ENCODE measurements at regions not wholly inside any gene's neighbourhood (a gene's known extent, or its start where the extent isn't known, plus 50 kb on each side); places are given as distances from the start of the nearest gene placed in this dataset.
A peak's percentile ranks its signal among the peaks of the same experiment; 100 is the strongest.

DNA sequence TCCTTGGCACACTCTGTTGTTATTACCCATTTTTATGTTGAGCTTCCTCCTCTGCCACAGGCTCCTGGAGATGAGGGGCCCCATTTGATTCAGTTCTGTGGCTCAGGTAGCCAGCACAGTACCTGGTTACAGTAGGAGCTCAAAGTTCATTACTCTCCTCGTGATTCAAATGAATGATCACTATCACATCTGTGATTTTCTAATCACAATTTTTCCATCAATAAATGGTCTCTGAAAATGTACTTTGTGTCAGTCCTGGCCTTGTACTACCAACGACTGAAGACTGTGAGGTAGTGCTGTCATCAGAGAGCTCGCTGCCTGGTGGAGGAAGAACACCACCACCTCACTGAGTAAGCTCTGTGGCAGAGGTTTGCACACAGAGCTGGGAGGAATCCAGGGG is 106.8 kb upstream of the JUN start:
- DNase-seq (ENCODE audit: low read depth) = no peak

DNA sequence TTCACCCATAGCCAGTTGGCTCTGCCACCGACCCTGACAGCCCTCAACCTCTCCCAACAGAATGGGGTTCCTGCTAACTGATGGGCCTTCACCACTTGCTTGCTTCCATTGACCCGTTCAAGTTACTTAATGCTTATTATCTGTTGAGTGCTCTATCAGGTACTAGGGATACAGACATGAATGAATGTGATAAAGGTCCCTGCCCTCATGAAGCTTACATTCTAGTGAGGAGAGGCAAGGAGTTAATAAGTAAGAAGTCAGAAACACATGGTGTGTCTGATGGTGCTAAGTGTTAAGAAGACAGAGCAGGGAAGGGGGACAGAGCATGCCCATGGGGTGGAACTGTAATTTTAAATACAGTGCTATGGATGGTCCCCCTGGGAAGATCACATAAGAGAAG is 107.5 kb upstream of the JUN start:
- DNase-seq (ENCODE audit: low read depth) = no peak

DNA sequence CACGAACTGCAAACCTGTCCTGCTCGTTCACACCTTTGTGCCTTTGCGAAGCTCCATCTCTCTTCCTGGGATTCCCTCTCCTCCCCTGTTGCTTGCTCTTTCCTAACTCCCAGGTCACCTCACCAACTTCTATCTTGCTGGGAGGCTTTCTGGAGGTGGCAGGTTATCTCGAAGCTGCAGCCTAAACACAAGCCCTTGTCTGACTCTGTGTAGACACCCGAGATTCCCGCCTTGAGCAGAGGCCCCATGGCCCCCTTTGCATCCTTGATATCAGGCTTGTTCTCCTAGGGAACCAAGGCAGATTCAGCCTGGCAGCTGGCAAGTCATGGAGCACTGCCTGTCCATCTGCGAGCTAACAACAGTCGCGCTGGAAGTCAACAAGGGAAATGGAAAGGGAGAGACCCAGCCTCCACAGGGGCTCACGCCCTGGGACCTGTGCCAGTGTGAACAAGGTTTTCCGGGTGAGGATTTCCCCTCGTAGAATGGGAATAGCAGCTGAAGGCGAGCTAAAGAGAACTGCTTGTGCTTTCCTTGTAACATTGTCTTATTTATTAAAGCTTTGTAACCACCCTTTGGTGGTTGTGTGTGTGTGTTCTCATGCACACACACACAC is 109.5 kb upstream of the JUN start:
- DNase-seq (ENCODE audit: low read depth) = no peak

DNA sequence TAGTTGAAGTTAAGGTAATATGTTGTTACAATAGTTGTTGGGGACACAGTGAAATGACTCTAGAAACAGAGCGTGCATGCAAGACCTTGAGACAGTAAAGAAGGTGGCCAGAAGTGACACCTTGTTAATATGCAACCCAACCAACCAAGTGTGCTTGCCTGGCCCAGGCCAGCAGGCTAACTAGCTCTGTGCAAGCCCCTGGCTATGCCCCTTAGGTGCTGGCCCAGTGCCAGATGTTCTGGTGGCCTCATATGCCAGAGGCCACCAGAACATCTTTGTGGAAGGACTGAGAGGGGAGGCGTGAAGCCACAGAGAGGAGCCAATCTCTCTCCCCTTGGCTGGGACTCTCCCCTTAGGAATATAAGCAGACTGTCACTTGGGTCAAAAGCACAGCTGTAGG is 111.2 kb upstream of the JUN start:
- DNase-seq (ENCODE audit: low read depth) = no peak

- peak; percentile 57 for DNase-seq (ENCODE audit: low read depth)
These were observed 111.8 kb upstream of the JUN start for GRCh38 chr1:58895559-58896145.

- peak; percentile 66 for DNase-seq (ENCODE audit: low read depth)
These were observed 112.7 kb upstream of the JUN start for GRCh38 chr1:58896246-58897183.

DNA sequence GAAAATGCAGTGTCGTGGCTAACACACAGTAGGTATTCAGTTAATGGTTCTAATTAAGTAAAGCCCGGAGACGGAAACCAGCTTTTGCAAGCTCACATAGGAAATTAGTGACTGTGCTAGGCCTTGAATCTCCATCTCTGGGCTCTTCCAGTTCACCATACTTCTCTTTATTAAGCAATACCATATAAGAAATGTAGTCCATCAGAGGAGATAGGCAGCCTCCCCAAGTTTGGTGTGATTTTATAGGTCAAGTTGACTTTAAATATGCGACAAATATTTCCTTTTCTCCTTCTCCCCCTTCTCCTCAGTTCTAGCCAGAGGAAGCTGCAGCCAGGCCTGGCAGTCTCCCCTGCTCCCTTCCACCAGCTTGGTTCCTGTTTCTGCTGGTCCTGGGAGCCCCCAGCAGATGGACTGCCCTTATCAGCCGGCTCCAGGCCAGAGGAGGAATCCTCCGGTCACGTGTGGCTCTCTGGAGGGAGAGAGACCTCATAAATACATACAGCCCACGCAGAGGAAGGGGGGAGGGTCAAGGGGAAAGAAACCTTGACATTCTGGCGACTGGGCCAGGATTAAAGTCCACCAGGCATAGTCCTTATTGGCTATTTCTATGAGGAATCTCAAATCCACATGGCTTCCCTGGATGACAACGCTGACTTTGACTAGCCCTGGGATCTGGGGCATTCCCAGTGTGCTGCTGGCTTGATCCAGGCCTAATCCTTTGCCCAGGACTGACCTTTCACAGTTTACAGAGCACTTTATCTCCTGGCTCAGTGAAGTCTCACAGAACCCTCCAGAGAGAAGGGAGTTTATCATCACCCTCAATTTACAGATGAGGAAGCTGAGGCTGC is 115.1 kb upstream of the JUN start:
- DNase-seq (ENCODE audit: low read depth) = peak; percentile 31

DNA sequence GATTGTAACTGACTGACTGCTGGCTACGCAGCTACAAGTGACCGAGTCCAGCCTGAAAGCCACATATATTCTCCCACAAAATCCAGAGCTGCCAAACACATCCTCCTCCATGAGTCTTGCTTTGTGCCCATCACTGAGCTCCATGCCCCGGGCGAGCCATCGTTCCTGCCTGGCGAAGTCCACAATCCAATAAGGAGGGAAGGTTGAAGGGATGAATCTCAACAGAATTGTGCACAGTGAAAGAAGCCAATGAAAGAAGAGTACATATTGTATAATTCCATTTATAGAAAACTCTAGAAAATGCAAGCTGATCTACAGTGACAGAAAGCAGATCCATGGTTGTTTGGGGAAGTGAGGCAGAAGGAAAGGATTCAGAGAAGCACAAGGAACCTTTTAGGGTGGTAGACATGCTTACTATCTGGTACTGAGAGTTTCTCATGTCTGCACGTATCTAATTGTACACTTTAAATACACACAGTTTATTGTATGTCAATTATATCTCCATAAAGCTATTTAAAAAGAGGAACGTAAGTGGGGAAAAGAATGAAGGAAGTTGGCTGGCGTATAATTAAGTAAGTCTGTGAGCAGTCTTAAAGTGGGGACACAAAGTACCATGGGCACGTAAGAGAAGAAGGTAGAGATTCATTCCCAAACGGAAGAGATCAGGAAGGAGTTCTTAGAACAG is 115.9 kb upstream of the JUN start:
- no peak for DNase-seq (ENCODE audit: low read depth)

GRCh38 chr1:58900396-58900795 is 116.5 kb upstream of the JUN start:
- no peak for DNase-seq (ENCODE audit: low read depth)

DNA sequence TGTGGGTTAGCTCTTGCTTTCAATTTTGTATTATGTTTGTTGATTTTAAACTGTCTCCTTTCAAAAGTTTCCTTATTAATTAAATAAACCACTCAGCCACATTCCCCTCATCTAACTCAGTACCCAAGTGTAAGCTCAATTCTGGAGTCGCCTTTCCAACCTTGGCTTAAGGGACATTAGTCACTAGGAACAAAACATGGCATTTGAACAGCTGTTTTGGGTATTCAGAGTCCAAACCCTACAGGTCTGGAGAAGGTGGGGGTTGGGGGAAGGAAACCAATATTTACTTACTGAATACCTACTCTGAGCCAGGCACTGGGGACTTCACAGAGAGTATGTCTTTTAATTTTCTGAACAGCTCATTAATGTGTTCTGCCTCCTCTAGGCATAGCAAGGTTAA is 117.2 kb upstream of the JUN start:
- DNase-seq (ENCODE audit: low read depth) = peak; percentile 31

DNA sequence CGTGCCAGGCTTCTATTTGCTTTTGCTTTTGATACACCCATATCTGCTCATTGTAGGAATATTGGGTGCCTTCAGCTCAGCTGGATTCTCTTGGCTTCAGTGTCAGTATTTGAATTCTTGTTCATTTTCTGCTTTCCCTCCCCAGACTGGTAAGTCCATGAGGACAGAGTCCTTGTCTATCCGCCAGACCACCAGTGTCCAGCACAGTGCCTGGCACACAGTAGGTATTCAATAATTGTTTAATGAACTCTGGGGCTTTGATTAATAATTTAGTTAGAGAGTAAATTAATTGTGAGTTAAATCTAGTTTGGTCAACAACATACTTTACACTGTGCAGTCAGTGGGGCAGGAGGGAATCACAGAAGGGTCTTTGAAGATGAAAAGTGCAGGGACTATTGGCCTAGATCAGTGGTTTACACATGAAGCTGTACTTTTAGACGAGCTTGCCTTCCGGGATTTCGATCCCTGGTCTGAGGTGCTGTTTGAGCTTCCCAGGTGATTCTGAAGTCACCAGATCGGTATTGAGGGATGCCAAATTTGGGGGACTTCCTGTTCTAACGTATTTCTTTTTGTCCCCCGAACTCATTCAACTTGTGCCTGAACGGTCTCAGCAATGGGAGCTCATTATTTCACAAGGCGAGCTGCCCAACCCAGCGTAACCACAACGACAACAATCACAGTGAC is 119.1 kb upstream of the JUN start:
- no peak for DNase-seq (ENCODE audit: low read depth)

DNA sequence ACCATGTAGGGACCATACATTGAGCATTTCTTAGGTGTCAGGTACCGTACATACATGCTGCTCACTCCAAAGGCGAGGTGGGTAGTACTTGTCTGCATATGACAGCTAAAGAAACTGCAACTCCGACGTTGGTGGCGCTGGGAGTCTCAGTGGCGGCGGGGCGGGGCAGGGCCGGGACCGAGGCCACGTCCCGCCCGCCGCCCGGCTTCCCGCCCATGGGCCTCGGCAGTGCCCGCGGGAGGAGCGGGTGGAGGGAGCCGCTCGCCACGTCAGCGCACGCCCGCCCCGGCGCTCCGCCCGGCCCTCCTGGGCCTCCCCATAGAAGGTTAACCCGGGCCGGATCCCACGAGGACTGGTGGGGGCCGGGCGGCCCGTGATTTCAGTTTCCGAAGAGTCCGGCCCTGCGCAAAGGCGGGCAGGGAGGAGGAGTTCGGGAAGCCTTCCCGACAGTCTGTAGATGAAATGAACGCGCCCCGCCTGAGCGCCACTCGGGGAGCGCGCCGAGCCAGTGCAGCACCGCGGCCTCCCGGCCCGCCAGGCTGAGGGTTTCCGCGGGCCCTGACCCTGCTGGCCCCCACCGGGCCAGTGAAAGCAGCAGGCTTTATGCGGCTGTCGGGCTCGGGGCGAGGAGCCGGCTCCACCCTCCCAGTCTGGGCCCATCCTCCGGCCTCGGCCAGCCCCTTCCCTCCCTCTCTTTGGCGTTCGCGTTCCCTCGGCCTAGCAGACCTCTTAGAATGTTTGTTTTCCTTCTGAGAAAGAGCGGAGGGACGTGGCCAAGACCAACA is 119.9 kb upstream of the JUN start:
- DNase-seq (ENCODE audit: low read depth) = peak; percentile 97

DNA sequence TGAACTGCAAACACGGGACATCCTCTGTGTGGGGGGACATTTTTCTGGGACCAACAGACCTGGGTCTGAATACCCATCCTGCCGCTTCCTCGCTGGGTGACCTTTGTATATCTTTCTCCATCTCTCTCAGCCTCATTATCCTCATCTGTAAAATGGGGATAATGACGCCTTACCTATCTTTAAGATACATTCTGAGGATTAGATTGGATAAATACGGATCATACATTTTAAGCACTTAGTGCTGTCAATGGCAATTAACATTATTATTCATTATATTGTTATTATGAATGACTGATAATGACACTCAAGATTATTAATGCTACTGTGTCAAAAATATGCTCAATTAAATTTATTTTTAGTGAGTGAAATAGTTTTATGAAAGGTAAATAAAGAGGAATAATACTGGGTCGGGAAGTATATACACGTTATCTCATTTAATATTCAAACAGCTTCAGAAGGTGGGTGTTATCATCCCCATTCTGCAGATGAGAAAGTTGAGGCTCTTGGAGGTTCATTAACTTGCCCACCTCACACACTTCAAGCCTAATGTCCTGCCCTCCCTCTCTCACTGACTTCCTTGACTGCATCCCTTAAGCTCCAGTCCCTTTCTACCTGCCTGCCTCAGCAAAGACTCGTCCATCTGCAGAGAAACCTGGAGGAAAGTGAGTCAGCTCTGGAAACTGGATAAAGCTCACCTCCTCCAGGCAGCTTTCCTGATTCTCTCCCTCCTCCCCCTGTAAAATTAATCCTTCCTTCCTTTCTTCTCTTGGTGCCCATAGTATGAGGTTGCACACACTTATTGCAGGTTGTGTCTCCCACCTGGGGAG is 120.7 kb upstream of the JUN start:
- no peak for DNase-seq (ENCODE audit: low read depth)

DNA sequence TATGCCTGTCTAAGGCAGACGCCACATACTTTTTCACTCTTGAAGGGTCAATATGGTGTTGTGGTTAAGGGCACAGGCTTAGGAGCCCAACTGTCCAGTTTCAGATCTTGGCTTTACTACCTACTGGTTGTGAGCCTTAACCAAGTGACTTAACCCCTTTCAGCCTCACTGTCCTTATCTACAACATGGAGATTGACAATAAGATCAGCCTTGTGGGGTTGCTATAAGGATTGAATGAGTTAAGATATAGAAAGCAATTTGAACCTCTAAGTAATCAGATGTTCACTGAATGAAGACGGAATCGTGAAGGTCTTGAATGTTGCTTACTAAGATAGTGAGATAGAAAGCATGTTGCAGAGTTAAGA is 121.3 kb upstream of the JUN start:
- DNase-seq (ENCODE audit: low read depth) = no peak

DNA sequence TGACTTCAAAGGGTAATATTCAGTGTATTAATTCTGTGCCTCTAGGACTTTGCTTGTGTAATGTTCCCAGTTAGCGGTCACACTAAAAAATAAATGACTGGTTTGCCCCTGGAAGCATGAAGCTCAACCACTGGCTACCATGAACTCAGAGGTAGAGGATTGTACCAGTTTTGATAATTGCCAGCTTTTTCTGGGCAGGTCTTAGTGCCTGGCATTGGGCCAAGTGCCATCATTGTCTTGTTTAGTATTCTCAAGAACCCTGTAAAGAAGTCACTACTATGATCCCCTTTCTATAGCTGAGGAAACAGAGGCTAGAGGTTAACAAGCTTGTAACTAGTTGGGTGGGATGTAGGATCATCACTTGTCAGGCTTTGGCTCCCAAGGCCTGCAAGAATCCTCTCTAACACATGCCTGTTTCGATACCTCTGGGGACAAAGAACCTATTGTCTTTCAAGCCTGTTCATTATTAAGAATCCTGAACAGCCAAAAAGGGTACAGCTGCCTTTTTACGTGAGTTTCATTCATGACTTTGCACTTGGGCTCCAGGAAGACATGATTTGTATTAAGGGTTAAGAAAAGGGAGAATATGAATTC is 121.9 kb upstream of the JUN start:
- no peak for DNase-seq (ENCODE audit: low read depth)

DNA sequence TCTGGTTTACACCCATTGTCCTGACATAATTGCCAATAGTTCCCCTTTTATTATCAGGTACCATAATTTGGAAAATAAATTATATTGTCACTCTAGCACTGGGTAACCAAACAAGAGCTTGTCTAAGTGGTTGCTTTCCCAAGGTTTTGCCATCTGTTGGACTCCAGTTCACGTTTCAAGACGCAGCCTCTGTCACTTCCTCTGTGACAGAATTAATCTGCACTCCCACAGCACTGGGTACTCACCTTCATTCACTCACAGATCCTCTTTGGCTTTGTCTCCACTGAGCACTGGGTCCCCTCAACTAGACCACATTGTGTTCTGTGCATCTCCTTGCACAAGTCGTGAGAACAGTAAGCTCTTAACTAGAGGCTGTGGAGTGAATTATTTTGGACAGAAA is 123.6 kb upstream of the JUN start:
- DNase-seq (ENCODE audit: low read depth) = no peak

DNA sequence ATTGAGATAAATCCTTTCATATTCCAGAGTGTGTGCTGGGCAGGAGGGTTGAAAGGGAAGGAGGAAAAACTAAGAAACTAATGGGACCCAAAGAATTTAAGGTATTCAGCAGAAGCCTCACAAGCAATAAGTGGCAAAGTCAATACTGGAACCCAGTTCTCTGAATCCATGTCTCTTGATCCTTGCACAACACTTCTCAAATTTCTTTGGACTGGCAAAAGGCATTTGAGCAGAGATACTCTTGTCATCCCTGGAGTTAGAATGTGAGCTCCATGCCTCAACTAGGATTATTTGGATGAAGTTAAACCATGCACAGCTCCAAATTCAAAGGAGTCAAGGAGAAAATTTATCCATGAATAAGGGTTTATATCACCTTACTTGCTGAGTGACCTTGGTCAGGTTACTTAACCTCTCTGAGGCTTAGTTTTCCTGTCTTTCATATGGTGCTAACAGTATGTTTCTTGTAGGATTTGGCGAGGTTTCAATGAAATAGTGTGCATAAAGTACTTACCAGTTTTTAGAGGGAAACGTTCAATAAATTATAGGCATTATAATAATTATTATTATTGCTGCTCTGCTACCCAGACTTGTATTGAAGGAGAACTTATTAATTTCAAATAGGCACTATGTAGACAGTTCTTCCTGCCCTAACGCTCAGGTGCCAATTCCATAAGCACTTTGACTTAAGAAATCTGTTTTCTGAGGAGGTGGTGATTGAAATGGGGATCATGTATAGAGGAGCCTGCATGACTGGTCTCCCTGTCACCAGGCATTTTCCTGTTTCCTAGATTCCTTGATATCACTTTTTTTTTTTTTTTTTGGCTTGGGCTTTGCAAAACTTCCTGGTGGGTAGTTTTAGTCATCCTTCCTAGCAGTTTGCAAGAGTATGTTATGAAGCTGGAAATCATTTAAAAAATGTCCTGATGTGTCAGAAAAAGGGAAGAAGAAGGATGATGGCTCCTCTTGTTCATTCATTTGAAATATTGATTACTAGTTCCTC is 125.0 kb upstream of the JUN start:
- peak; percentile 78 for DNase-seq (ENCODE audit: low read depth)
